GM19035 (cell line): ENCODE measurements at regions not wholly inside any gene's neighbourhood (a gene's known extent, or its start where the extent isn't known, plus 50 kb on each side); places are given as distances from the start of the nearest gene placed in this dataset.
"Not testable (repeated sequence)": the region's sequence is repeated elsewhere in the genome, so short reads cannot be mapped to it uniquely, and the experiment has no call there.

ENCODE experiments used
- ATAC-seq: cut with Tn5 transposase; IDR thresholded peaks from one replicate; pipeline ENCODE4 v1.9.1; 2021; ENCODE audit not compliant: unreplicated experiment

DNA sequence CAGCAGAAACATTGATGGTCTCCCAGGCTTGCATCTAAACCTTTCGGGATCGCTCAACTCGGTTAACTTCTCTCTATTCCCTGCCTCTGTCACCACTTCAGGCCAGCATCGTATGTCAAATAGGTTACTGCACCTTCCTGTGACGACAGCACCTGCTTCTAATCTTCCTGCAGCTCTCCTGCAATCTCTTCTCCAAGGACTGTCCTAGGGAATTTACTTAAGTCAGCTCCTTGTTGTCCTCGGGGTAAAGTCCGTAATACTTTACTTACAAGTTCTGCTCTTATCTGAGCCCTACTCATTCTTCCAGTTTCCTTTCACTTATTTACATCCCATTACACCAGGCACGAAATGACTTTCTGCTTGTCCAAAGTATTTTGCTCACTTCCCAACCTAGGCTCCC is 372.7 kb upstream of the AKR1E2 start:
- no peak for ATAC-seq

DNA sequence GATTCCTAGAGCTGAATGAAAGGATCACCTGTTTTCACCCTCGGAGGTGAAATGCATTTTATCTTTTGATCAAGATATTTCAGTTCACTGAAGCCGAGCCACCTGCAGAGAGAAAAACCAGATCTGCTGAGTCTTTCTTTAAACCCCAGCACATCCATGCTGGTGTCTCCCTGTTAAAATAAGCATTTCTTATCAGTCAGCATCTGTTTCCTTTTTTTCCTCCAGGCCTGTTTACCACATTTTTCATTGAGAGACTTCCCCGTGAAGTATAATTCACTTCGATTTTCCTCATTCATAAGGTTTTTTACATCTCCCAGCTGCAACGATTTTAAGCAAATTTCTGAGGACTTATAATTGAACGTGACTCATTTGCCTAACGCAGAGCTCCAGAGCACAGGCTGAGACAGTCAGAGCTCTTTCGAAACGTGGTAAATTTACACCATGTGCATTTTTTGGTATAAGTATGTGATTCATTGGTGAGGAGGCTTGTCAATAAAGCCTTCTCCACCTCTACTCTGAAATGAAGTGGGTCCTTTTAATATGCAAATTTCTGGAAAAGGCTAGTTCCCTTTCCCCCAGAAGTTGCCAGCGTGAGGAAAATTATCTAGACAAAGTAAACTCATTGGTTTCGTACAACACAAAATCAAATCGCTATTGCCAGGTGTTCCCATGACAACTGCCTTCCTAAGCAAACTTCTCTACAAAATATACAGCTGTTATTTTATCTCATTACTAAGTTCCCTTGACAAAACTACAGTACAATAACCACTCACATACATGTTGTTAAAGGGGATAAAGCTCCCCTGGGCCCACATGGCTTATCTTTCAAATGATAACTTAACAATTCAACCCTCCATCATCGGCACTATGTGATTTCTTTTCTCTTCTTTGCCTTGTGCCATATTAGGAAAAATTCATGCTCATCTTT is 374.8 kb upstream of the AKR1E2 start:
- no peak for ATAC-seq

DNA sequence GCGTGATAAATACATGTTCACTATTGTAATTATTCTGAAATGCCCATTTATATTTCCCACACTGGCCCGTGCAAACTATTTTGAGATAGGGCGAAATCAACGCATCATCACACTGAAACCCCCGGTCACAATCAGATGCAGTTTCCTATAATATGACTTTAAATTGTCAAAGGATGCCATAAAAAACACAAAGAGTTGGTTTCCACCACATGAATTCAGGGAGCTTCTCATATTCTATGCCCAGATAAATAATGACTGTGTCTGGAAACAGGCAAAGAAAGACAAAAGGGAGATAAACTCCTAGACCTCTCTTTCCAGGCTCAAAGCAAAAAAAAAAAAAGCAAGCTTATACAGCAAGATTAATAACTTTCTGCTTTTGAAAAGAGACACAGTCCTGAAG is 375.8 kb upstream of the AKR1E2 start:
- no peak for ATAC-seq

DNA sequence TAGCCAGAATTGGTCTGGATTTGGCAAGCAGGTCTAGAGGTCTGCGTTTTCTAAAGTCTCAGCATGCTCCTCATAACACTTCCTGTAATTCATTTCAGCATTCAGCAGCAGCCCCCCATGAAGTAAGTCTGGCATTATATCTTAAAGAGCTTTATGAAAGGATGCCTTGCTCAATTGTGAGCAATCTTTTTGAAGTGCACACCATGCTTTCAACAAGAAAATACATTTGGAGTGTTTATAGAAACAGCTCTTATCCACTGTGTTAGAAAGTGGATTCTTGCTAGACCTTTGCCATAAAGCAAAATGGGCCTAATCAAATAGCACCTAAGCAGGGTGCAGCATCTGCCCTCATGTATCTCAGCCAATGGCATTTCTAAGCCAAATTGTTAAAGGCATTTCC is 378.0 kb upstream of the AKR1E2 start:
- ATAC-seq, result no peak

- ATAC-seq, result no peak
These were observed 382.6 kb upstream of the AKR1E2 start for GRCh38 chr10:4443419-4443818.

- no peak for ATAC-seq
These were observed 383.7 kb upstream of the AKR1E2 start for GRCh38 chr10:4442296-4442695.

DNA sequence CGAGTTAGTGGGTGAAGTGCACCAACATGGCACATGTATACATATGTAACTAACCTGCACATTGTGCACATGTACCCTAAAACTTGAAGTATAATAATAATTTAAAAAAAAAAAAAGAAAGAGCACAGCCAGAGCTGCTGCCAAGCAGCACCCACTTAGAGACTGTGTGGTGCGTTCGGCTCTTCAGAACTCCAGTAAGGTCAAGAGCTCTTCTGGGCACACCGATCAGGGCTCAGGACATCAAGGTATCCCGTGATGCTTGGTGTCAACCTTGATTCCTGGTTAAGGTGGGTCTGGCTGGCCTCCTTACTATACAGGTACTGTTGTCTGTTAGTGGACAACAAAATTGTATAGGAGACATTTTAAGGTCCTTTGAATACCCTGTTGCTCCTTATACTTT is 385.7 kb upstream of the AKR1E2 start:
- no peak for ATAC-seq

GRCh38 chr10:4437791-4438190 is 388.2 kb upstream of the AKR1E2 start:
- no peak for ATAC-seq

DNA sequence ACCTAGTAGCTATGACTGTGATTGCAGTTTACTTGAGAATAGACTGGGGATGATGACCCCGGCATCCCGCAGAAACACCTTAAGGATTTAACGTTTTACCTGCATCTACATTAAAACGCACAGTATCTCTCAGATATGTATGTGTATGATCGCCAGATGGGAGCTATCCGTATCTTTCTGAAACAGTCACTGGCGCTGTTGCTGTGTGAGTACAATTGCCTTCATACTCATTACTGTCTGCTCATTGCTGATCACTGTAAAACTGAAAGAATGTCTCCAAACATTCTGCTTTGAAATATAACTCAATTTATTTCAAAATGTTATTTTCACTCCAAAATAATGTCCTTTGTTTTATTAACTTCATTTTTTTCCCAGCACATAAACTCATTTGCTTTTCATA is 388.9 kb upstream of the AKR1E2 start:
- ATAC-seq, result no peak

DNA sequence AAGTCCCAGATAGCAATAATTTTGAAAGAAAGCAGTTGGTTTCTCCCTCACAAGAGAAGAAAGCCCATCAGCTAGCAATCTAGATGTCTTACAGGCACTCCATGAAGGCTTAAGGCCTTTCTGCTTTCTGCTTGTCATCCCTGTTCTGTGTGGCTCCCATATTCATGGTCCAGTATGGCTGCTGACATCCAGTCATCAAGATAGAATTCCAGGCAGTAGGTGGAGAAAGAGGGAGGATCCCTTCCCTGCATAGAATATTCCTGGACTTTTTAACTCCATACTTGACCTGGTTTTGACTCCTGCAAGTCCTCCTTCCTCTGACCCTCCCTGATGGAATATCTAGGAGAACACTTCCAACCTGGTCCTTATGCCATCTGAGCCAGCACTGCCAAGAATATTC is 389.9 kb upstream of the AKR1E2 start:
- no peak for ATAC-seq

GRCh38 chr10:4434516-4435071 is 391.4 kb upstream of the AKR1E2 start:
- no peak for ATAC-seq

- ATAC-seq, result no peak
These were observed 391.9 kb upstream of the AKR1E2 start for GRCh38 chr10:4434105-4434504.

DNA sequence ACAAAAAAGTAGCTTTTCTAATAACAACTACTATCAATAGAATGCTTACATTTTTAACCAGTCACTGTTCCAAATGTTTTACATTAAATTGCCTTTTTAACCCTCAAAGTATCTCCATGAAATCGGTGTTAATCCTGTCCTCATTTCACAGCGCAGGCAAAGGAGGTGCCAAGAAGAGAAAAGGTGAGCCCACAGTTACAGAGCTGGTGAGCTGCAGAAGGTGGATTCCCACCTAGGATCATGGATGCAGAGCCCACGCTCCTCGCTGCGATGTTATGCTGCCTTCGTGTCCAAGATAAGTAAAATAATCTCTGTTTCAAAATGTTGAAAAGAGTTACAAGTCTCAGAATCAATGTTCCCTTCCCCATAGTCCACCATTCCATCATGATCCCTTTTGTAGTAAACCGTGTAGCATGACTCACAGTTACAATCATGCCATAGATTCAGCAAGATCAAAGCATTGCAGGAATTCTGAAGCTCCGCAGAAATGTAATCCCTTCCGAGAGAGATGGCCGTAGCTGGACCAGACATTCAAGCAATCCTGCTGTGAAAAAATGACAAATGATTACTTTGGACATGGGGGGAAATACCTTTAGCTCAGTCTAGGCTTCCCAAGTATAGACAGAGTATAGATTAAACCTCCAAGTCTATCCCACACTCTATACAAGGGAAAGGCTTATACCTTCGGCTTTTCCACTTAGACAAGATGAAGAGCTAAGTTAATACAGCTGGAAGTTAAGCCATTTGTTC is 394.7 kb upstream of the AKR1E2 start:
- ATAC-seq, result no peak

DNA sequence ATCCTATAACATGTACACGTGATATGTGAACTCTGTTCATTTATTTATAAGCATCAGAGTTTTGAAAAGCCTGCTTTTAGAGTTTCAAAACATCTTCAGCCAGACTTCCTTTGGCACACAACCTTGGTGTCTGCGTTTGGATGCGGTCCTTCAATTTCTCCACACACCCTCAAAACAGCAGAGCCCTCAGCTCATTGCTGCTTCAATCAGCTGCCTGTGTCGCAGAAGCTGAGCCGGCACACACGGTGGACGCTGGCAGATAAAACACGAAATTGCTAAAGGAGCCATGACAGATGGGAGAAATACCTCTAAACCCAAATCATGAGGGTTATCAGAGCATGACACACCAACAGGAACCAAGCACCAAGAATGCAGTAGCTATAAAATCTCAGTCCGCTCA is 396.4 kb upstream of the AKR1E2 start:
- no peak for ATAC-seq

GRCh38 chr10:4427532-4427931 is 398.5 kb upstream of the AKR1E2 start:
- no peak for ATAC-seq

GRCh38 chr10:4426866-4427265 is 399.1 kb upstream of the AKR1E2 start:
- no peak for ATAC-seq

DNA sequence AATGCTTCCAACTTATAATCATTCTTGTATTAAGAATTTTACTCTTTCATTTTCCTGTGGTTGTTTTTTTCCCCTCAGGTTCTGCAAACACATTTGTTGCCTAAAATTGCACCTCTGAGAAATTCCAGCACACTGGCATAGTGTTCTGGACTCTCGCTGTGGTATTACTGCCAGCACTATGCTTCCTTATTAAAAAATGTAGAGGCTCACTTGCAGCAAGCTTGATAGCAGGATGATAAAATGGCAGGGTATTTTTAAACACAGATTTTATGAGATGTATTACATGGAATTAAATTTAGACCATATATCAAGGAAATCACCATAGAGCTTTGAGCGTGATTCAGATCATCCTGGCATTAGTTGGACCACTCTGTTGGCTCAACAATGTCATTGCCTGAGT is 416.7 kb upstream of the AKR1E2 start:
- ATAC-seq, result no peak

DNA sequence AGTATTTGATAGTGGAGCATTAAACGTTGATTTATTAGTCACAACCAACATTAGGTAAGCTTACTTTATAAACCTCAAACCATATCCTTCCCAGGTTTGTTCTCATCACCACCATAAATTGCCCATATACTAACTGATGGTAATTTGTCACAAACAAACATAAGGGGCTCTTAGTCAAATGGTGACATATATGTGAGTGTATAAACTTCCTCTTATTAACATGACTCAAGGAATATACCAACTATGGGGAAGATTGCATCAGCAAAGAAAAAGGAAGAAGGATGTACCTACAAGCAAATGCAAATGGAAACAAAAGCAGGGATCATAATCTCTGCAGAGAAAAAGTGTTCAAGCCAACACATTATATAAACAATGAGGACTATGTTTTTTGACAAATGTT is 418.2 kb upstream of the AKR1E2 start:
- ATAC-seq, result no peak

DNA sequence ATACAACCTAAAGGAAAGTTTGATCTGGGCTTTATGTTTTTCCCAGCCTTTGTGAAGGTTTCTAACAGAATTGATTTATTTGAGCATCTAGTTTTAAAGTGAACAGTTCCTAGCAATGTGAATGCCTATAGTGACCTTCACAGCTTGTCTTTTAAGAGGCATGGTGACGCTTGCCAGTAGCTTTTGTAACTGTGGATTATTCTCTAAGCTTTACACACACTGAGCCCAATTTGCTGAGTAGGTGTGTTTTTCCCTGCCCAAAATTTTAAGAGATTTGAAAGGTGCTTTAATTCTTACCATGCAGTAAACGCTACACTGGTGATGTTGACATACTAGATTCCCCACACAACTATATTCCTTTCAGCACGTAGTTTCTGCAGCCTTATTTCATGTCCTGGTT is 420.2 kb upstream of the AKR1E2 start:
- ATAC-seq, result no peak

GRCh38 chr10:4403638-4404252 is 422.3 kb upstream of the AKR1E2 start:
- no peak for ATAC-seq

DNA sequence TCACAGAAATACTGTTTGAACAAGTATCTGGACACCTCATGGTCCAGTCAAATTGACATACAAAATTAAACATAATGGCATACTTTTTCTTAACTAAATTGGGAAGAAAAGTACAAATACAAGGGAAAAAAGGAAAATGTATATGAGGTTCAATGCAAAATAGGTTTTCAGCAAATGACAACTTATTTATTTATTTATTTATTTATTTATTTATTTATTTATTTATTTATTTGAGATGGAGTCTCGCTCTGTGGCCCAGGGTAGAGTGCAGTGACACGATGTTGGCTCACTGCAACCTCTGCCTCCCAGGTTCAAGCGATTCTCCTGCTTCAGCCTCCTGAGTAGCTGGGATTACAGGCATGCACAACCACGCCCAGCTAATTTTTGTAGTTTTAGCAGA is 424.9 kb upstream of the AKR1E2 start:
- ATAC-seq, result not testable (repeated sequence)

DNA sequence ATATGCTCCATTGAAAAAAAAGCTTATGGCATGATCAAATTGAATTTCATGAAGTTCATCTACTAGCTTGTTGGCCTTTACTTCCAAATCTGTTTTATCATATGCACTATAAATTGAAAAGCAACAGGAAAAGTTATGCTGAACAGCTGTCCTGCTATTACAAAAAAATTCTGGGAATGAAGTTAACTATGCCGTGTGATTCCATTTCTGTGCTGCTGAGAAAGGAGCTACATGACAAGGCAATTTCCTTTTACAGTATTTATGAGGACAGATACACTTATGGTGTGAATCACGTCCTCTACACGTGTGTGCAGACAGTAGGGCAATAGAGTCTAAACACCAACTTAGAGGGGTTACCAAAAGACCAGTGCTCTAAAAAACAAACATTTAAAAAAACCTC is 426.5 kb upstream of the AKR1E2 start:
- no peak for ATAC-seq
